Bone marrow (tissue), 2 donors: ENCODE measurements at regions not wholly inside any gene's neighbourhood (a gene's known extent, or its start where the extent isn't known, plus 50 kb on each side); places are given as distances from the start of the nearest gene placed in this dataset.
"Not testable (repeated sequence)": the region's sequence is repeated elsewhere in the genome, so short reads cannot be mapped to it uniquely, and the experiment has no call there.

Experiments used
- DNase-seq, 2 donors: peaks; one replicate each; lab custom pipeline; 2025; lab: John Stamatoyannopoulos, UW

- DNase-seq, result not testable (repeated sequence)
These were observed 54.5 kb upstream of the UNC13C start for GRCh38 chr15:53923741-53924140.

DNA sequence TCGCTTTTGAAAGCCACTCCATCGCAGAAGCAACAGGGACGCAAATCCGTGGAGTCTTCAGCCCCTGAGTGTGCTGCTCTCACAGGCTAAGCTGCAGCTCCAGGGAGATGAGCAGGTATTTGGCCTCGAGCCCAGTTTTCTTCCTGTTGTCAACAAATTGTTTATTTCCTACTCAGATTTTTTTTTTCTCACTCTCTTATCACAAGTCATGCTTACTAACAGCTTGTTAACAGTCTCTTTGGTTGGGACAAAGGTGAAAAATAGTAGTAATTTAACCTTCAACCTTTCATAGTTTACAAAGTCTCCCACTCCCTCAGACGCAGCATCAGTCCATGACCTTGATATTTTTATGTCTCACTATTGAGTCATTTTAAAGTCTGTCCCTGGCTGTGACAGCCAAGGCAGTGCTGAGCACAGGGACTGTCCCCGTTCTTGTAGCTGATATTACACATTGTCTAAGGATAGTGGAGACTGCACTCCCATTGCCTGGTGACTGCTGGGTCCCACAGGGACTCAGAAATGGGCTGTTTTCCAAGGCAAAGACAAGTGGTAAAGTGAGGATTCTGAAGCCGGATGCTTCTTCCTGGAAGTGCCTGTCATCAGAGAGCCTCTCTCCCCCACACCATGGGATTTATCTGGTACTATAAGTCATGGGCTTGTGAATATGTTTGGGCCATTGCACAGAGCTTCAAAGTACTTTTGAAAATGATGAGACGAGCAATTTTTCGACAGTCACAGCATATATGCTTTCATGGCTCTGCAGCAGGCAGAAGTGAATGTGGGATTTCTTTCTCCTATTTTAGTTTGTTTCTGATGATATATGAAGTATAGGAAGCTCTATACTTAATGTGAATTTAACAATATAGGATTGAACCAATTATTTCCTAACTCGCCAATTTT is 59.8 kb upstream of the UNC13C start:
- no peak for DNase-seq

- no peak for DNase-seq
These were observed 61.1 kb upstream of the UNC13C start for GRCh38 chr15:53917109-53917508.

DNA sequence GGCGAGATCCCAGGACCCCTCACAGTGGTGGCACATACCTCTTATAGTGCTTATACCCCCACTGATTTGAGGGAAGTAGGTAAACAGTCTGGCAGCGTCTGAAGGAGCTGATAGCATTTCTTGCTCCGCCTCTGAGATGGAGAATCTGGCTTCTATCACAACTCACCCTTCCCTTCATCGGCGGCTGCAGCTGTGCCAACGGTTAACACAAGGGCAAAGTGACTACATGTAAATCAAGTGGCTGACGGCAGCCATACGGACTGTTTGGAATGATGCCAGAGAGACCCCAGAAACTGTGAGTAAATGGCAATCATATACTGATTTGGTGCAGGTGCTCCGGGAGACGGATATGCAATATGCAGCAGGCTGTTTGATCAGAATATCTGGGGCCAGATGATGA is 66.8 kb upstream of the UNC13C start:
- no peak for DNase-seq

- DNase-seq, result no peak
These were observed 67.4 kb upstream of the UNC13C start for GRCh38 chr15:53910852-53911251.

DNA sequence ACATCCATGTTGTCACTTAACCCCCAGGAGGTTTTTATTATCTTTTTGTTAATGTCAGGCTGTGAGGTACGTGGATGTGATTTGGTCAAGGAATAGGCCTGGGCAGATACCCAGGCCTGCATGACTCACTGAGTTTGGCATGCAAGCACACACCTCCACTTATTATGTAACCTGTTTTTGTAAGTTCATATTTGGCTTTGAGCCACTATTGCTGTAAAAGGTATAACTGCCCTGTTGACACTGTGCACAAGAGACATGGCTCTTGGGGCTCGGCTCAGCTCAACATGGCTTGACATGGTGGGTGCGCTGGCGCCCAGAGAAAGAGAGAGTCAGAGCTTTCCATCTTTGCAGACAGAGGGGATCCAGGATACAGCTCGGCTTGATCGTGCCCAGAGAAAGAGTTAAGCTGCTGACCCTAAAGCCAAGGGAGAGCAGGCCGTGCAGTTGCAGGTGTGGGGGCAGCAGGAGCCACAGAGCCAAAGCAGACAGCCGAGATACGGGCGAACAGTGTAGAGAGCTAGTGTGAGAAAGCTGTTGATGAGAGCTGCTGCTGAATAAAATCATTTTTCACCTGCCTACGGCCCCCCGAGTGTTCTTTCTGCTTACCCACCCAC is 67.9 kb upstream of the UNC13C start:
- DNase-seq, result no peak

DNA sequence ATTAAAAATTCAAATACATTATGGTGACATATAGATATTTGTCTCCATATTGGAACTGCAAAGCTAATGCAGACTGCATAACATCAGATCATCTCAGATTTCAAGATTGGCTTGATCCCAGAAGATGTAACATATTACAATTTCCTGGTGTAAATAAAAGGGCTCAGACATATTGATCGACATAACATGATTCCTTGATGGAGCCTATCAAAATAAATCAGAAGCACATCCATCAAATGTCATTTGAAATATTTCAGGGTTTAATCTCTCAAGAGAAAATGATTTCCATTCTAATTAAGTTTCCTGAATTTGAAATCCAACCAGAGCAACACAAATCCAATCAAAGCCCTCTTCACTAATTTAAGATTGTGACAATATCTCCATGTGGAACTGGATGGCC is 75.1 kb upstream of the UNC13C start:
- DNase-seq, result no peak

GRCh38 chr15:53893468-53893867 is 84.8 kb upstream of the UNC13C start:
- DNase-seq, result not testable (repeated sequence)

- not testable (repeated sequence) for DNase-seq
These were observed 86.4 kb upstream of the UNC13C start for GRCh38 chr15:53891862-53892261.

DNA sequence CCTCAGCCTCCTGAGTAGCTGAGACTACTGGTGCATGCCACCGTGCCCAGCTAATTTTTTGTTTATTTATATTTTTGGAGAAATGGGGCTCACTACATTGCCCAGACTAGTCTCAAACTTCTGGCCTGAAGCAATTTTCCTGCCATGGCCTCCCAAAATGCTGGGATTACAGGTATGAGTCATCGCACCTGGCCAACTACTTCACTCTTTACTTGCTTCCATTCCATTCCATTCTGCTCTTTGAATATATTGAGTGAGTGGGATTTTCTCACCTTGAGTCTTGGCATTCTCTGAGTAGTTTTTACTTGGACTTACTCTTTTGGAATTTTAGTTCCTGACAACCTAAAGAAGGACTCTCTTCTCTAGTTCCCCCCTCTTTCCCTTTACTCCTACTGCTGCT is 93.8 kb upstream of the UNC13C start:
- DNase-seq, result no peak

DNA sequence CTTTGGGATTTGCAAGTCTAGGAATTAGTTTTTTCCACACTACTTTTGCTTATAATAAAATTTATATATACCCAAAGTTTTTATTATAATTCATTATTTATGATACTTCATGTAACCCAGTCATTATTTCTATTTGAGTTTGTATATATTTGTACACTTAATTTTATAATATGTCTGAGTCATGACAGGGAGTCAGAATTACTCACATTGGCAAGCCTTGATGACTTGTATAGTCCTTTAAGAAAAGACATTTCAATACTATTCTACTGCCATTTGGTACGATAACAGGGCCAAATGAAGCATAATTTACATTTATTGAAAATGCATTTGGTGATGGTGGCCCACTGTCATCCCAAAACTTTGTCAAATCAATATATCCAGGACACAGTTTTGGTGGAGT is 95.9 kb upstream of the UNC13C start:
- DNase-seq, result no peak

- no peak for DNase-seq
These were observed 97.9 kb upstream of the UNC13C start for GRCh38 chr15:53880357-53880756.

- no peak for DNase-seq
These were observed 102.5 kb upstream of the UNC13C start for GRCh38 chr15:53875711-53876110.

DNA sequence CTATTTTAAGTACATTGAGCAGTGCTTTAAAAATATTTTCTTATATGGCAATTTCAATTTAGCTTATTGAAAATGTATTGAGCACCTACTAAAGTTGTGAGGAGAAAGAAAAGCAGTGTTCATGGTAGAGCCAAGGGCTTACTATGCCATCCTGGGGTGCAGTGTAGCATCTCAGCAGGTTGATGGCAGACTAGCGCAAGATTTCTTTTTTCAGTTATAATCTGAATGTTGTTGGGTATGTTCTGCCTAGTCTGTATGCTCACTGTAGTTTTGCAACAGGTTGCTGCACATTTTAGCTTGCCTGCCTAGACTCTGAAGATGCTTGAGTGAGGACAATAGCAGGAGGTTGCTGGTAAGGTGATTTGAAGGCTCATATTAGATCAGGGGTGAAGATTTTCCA is 103.1 kb upstream of the UNC13C start:
- no peak for DNase-seq

DNA sequence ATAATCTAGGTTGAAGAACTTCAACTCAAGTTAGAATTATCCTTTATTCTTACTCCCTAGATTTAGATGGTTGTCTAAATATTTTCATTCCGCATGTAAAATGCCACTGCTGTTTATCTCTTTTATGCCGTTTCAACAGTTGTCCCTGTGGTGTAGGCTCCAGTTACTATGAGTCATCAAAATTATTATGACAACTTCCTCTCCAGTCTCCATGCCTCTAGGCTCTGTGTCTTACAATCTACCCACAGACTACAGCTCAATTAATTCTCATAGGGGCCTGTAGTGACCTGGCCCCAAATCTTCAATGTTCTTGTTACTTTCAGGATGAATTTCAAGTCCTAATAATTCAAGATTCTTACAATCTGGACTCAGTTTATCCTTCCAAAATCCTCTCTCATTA is 105.8 kb upstream of the UNC13C start:
- peak in 1 of 2 donors; percentile 49 for DNase-seq

GRCh38 chr15:53869806-53870073 is 108.5 kb upstream of the UNC13C start:
- DNase-seq, result no peak

DNA sequence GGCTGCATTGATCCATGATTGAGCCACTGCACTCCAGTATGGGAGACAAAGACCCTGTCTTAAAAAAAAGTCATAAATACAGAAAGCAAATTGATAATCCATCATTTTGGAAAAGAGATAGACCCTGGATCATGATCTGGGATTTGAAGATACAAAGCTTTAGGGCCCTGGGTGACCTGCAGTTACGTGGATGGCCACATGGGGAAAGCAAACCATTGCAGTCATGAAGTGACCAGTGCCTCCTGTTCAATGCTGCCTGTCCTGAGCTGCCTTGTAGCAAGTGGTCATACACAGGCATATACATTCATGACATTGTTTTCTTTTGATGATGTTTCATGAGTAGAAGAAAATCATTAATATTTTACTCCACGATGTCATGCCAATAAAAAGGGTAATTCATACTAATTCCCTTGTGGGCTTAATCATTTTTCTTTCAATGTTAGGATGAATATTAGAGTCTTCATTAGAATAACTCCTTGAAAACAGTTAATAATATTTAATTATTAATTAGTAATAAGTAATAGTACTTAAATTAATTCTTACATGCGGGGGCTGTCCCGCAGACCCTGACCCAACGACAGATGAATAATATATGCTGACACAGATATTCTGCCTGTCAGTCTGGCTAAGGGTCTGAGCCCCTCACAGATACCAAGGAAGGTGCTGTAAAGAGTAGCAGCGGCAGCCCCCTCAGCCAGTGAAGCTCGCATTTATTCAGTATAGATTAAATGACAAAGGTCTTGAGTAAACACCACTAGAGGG is 109.0 kb upstream of the UNC13C start:
- no peak for DNase-seq

GRCh38 chr15:53862386-53862785 is 102.9 kb upstream of the WDR72 start:
- DNase-seq, result no peak

GRCh38 chr15:53861792-53862191 is 102.3 kb upstream of the WDR72 start:
- no peak for DNase-seq

DNA sequence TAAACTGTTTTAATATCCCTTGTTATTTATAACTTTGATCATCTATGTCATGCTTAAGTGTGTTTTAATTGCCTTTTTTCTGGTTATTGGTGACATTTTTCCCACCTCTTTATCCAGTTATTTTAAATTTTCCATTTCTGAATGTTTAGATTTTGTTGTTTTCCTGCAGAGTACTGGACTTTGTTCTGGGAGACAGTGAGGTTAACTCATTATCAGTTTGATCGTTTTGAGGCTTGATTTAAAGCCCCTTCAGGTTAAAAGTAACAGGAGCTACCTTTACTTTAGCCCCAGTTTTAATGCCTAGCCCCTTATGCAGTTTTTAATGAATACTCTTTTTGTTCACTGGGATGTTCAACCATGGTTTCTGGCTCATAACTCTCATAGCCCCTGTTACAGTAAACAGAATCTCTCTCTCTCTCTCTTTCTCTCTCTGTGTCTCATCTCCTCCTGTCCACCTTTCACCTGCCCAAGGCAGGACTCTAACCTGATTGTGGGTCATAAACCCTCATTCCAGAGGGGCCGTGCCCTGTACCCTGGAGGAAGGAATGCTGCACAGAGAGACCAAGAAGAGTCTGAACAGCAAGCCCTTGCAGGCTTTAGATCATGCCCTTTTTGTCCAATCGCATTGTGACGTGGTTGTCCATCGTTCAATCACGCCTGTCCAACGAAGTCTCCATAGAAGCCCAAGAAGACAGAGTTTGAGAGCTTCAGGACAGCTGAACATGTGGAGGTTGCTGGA is 91.8 kb upstream of the WDR72 start:
- no peak for DNase-seq

- no peak for DNase-seq
These were observed 88.3 kb upstream of the WDR72 start for GRCh38 chr15:53847745-53848144.

DNA sequence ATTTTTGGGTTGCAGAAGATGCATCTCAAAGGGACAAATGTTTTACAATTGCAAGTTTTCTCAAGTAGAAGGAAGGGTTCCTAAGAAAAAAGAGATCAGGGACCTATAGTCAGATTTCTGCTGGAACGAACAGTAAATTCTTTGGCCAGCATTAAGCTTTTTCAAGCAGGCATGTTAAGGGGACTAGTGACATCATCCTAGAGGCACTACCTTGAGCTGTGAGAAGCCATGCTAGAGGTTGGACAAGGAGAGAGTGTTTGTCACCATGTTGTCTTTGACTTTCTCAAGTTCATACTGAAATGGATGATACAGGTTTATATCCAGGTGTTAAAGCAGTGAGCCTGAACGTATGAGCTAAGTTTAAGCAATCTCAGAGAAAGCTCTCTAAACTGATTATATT is 85.2 kb upstream of the WDR72 start:
- no peak for DNase-seq
